ENCODE measurements at regions not wholly inside any gene's neighbourhood (a gene's known extent, or its start where the extent isn't known, plus 50 kb on each side); places are given as distances from the start of the nearest gene placed in this dataset.

- DNase-seq = no peak
These were observed 95.0 kb downstream of the KLF6 start for GRCh38 chr10:3689871-3690510.

GRCh38 chr10:3687510-3688081 lies 97.4 kb downstream of the KLF6 start:
- DNase-seq = no peak

GRCh38 chr10:3685384-3685783 lies 99.6 kb downstream of the KLF6 start:
- DNase-seq = no peak

GRCh38 chr10:3684891-3685290 lies 100.1 kb downstream of the KLF6 start:
- DNase-seq = no peak

GRCh38 chr10:3683560-3683959 lies 101.4 kb downstream of the KLF6 start:
- no peak for DNase-seq

- no peak for DNase-seq
These were observed 102.3 kb downstream of the KLF6 start for GRCh38 chr10:3682745-3683144.

- DNase-seq = no peak
These were observed 103.1 kb downstream of the KLF6 start for GRCh38 chr10:3681642-3682554.

GRCh38 chr10:3679950-3680629 lies 104.9 kb downstream of the KLF6 start:
- no peak for DNase-seq

GRCh38 chr10:3678629-3679227 lies 106.3 kb downstream of the KLF6 start:
- no peak for DNase-seq

- DNase-seq = no peak
These were observed 108.4 kb downstream of the KLF6 start for GRCh38 chr10:3676564-3676963.

GRCh38 chr10:3672220-3672619 lies 112.8 kb downstream of the KLF6 start:
- DNase-seq = no peak

- DNase-seq = no peak
These were observed 113.5 kb downstream of the KLF6 start for GRCh38 chr10:3671386-3671955.

GRCh38 chr10:3668966-3669330 lies 116.1 kb downstream of the KLF6 start:
- no peak for DNase-seq

GRCh38 chr10:3668276-3668965 lies 116.6 kb downstream of the KLF6 start:
- peak; percentile 24 to 40 for DNase-seq

GRCh38 chr10:3666525-3667302 lies 118.3 kb downstream of the KLF6 start:
- DNase-seq = peak in 1 of 2 donors; percentile 18

GRCh38 chr10:3665316-3665908 lies 119.6 kb downstream of the KLF6 start:
- DNase-seq = no peak

- no peak for DNase-seq
These were observed 122.2 kb downstream of the KLF6 start for GRCh38 chr10:3662775-3663174.

- DNase-seq = no peak
These were observed 123.7 kb downstream of the KLF6 start for GRCh38 chr10:3661271-3661670.

GRCh38 chr10:3660753-3661152 lies 124.3 kb downstream of the KLF6 start:
- no peak for DNase-seq

GRCh38 chr10:3659203-3659917 lies 125.6 kb downstream of the KLF6 start:
- DNase-seq = no peak

Data from stimulated activated CD4-positive, alpha-beta T cell treated with anti-CD3 and anti-CD28 coated beads, Interleukin-2, amount 100 ng/mL, for 48 hours (primary cell).